HEK293 (cell line): ENCODE measurements at regions not wholly inside any gene's neighbourhood (a gene's known extent, or its start where the extent isn't known, plus 50 kb on each side); places are given as distances from the start of the nearest gene placed in this dataset.

Experiments
- CTCF ChIA-PET: fragments of 350-600 bp; formaldehyde crosslinking; extraction: SDS; loops from one replicate; lab custom pipeline; 2021; ENCODE audit warnings: antibody characterized with exemption; lab: Yijun Ruan, JAX
- POLR2A ChIA-PET: fragments of 300-600 bp; formaldehyde crosslinking; extraction: SDS; loops from one replicate; lab custom pipeline; 2020; ENCODE audit warnings: antibody characterized with exemption, inconsistent platforms; lab: Yijun Ruan, JAX
- H3K27ac ChIP-seq: fragments of 200-500 bp; sonication (Bioruptor generic); 2 replicates; pipeline ENCODE4 v1.5.1; 2014; ENCODE audit warnings: low read depth, low read length, control low read depth, inconsistent platforms; ENCODE audit errors: extremely low read depth
- H3K36me3 ChIP-seq, 2 experiments: fragments of 200-500 bp in 1 of 2; sonication (Bioruptor generic) in 1 of 2; 1 replicate in 1 of 2; 2 replicates in 1 of 2; pipeline ENCODE4 v1.5.1; 2014 to 2017; ENCODE audit warnings: inconsistent platforms in 2 of 2, low read length in 2 of 2; ENCODE audit not compliant: control insufficient read depth in 2 of 2, insufficient read depth in 1 of 2
- H3K4me1 ChIP-seq: fragments of 200-500 bp; sonication (Bioruptor generic); 2 replicates; pipeline ENCODE4 v1.5.1; 2014; ENCODE audit warnings: mild to moderate bottlenecking, low read length, inconsistent platforms; ENCODE audit not compliant: control insufficient read depth, insufficient read depth
- H3K4me3 ChIP-seq: 2 replicates; pipeline ENCODE4 v1.5.1; 2011; ENCODE audit warnings: low read depth, mild to moderate bottlenecking, control low read depth, low read length, moderate library complexity
- H3K9me3 ChIP-seq: fragments of 200-500 bp; sonication (Bioruptor generic); 2 replicates; pipeline ENCODE4 v1.5.1; 2014; ENCODE audit warnings: low read depth, low read length, inconsistent platforms; ENCODE audit not compliant: control insufficient read depth, insufficient read depth
- GLI2 ChIP-seq: fragments of 450-650 bp; formaldehyde crosslinking; IDR thresholded peaks from 2 replicates; pipeline ENCODE4; 2017; ENCODE audit warnings: missing biosample characterization, missing genetic modification characterization, low read depth, borderline replicate concordance
- GLIS1 ChIP-seq: fragments of 450-650 bp; formaldehyde crosslinking; IDR thresholded peaks from 2 replicates; pipeline ENCODE4 v1.5.1; 2016; ENCODE audit warnings: missing biosample characterization, missing genetic modification characterization
- KLF1 ChIP-seq: fragments of 450-650 bp; formaldehyde crosslinking; IDR thresholded peaks from 2 replicates; pipeline ENCODE4 v1.5.1; 2016; ENCODE audit warnings: missing biosample characterization, missing genetic modification characterization
- REPIN1 ChIP-seq: fragments of 450-650 bp; formaldehyde crosslinking; IDR thresholded peaks from 2 replicates; pipeline ENCODE4 v1.5.1; 2017; ENCODE audit warnings: missing biosample characterization, missing genetic modification characterization, low read depth
- ZBTB1 ChIP-seq: fragments of 450-650 bp; formaldehyde crosslinking; IDR thresholded peaks from 2 replicates; pipeline ENCODE4 v1.5.1; 2016; ENCODE audit warnings: missing biosample characterization, missing genetic modification characterization
- ZFP37 ChIP-seq: fragments of 450-650 bp; formaldehyde crosslinking; IDR thresholded peaks from 2 replicates; pipeline ENCODE4 v1.5.1; 2016; ENCODE audit warnings: missing biosample characterization, missing genetic modification characterization
- ZFP41 ChIP-seq: fragments of 450-650 bp; formaldehyde crosslinking; IDR thresholded peaks from 2 replicates; pipeline ENCODE4 v1.5.1; 2016; ENCODE audit warnings: missing biosample characterization, missing genetic modification characterization, borderline replicate concordance
- ZNF133 ChIP-seq: fragments of 450-650 bp; formaldehyde crosslinking; IDR thresholded peaks from 2 replicates; pipeline ENCODE4 v1.5.1; 2016; ENCODE audit warnings: missing biosample characterization, missing genetic modification characterization
- ZNF155 ChIP-seq: fragments of 450-650 bp; formaldehyde crosslinking; IDR thresholded peaks from 2 replicates; pipeline ENCODE4 v1.5.1; 2016; ENCODE audit warnings: missing biosample characterization, missing genetic modification characterization
- ZNF157 ChIP-seq: fragments of 450-650 bp; formaldehyde crosslinking; IDR thresholded peaks from 2 replicates; pipeline ENCODE4 v1.5.1; 2016; ENCODE audit warnings: missing biosample characterization, missing genetic modification characterization
- ZNF175 ChIP-seq: fragments of 450-650 bp; formaldehyde crosslinking; IDR thresholded peaks from 2 replicates; pipeline ENCODE4 v1.5.1; 2016; ENCODE audit warnings: missing biosample characterization, missing genetic modification characterization
- ZNF37A ChIP-seq: fragments of 450-650 bp; IDR thresholded peaks from 2 replicates; pipeline ENCODE4 v1.5.1; 2018; ENCODE audit warnings: missing biosample characterization, missing genetic modification characterization
- ZNF514 ChIP-seq: fragments of 450-650 bp; formaldehyde crosslinking; IDR thresholded peaks from 2 replicates; pipeline ENCODE4 v1.5.1; 2016; ENCODE audit warnings: missing biosample characterization, missing genetic modification characterization
- ZNF544 ChIP-seq: fragments of 450-650 bp; formaldehyde crosslinking; IDR thresholded peaks from 2 replicates; pipeline ENCODE4 v1.5.0; 2017; ENCODE audit warnings: missing biosample characterization, missing genetic modification characterization
- ZNF561 ChIP-seq: fragments of 450-650 bp; IDR thresholded peaks from 2 replicates; pipeline ENCODE4 v1.5.1; 2018; ENCODE audit warnings: missing biosample characterization, missing genetic modification characterization, borderline replicate concordance
- ZNF610 ChIP-seq: fragments of 450-650 bp; formaldehyde crosslinking; IDR thresholded peaks from 2 replicates; pipeline ENCODE4 v1.5.1; 2016; ENCODE audit warnings: missing biosample characterization, missing genetic modification characterization, borderline replicate concordance
- ZNF660 ChIP-seq: fragments of 450-650 bp; IDR thresholded peaks from 2 replicates; pipeline ENCODE4 v1.5.1; 2018; ENCODE audit warnings: missing biosample characterization, mild to moderate bottlenecking, missing genetic modification characterization
- ZNF830 ChIP-seq: fragments of 450-650 bp; IDR thresholded peaks from 2 replicates; pipeline ENCODE4 v1.5.0; 2018; ENCODE audit warnings: missing biosample characterization, missing genetic modification characterization, low read depth, mild to moderate bottlenecking, moderate library complexity
- TF ChIP-seq, protein P1 (sequence below): fragments of 450-650 bp; IDR thresholded peaks from 2 replicates; pipeline ENCODE4 v1.5.1; 2018; ENCODE audit warnings: missing biosample characterization, mild to moderate bottlenecking, missing genetic modification characterization
- TF ChIP-seq, protein P2 (sequence below): fragments of 450-650 bp; formaldehyde crosslinking; IDR thresholded peaks from 2 replicates; pipeline ENCODE4 v1.5.1; 2016; ENCODE audit warnings: missing biosample characterization, missing genetic modification characterization, borderline replicate concordance
- TF ChIP-seq, protein P3 (sequence below): fragments of 450-650 bp; formaldehyde crosslinking; IDR thresholded peaks from 2 replicates; pipeline ENCODE4 v1.5.1; 2016; ENCODE audit warnings: missing biosample characterization, missing genetic modification characterization
- TF ChIP-seq, protein P4 (sequence below): IDR thresholded peaks from 2 replicates; pipeline ENCODE4 v1.6.1; 2011; ENCODE audit warnings: mild to moderate bottlenecking, low read depth, low read length, borderline replicate concordance

DNA sequence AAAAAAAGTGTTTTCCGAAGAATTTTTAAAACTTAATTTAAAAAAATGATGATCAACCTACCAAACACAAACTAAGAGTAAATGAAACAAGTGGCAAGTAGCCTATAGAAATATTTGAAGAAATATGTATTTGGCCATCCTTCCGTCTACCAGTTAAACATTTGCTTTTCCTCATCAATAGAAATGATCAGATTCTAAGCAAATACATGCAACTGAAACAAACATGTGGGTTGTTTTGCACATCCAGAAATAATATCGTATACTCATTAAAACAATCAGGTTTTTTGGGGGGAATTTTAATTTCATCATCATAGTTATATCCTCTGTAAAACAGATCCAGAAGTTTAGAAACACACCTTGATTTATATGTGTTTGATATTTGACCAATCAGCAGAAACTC is 1011.7 kb downstream of the GATA3 start:
- POLR2A ChIA-PET = interaction anchor here (0.6 kb wide), 1 partner anchor 1040 kb away, joined by 3 read pairs; no protein-coding TSS in a partner anchor
- Histone ChIP-seq H3K27ac (no peak overlapping the region), H3K9me3 (no peaks in the 10 kb centered on the region), H3K4me1 (no peaks in the 10 kb centered on the region), H3K4me3 (no peak overlapping the region), H3K36me3 (no peaks in the 10 kb centered on the region)
- CTCF ChIA-PET = no interaction called here
- TF ChIP-seq, protein P1, sequence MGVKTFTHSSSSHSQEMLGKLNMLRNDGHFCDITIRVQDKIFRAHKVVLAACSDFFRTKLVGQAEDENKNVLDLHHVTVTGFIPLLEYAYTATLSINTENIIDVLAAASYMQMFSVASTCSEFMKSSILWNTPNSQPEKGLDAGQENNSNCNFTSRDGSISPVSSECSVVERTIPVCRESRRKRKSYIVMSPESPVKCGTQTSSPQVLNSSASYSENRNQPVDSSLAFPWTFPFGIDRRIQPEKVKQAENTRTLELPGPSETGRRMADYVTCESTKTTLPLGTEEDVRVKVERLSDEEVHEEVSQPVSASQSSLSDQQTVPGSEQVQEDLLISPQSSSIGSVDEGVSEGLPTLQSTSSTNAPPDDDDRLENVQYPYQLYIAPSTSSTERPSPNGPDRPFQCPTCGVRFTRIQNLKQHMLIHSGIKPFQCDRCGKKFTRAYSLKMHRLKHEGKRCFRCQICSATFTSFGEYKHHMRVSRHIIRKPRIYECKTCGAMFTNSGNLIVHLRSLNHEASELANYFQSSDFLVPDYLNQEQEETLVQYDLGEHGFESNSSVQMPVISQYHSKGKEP (tag by site-specific recombination) = no peak

GRCh38 chr10:9068003-9068402 is 1013.5 kb downstream of the GATA3 start:
- ChIA-PET CTCF (no interaction called here), POLR2A (no interaction called here)

GRCh38 chr10:9069136-9069535 is 1014.6 kb downstream of the GATA3 start:
- POLR2A ChIA-PET = no interaction called here
- no peaks in the 10 kb centered on the region for H3K36me3 ChIP-seq
- H3K4me3 ChIP-seq = no peak overlapping the region
- no peaks in the 10 kb centered on the region for H3K9me3 ChIP-seq
- no peak overlapping the region for H3K27ac ChIP-seq
- TF ChIP-seq ZNF544 (tag by site-specific recombination) = no peak
- no peak for TF ChIP-seq ZFP37 (tag by site-specific recombination)
- TF ChIP-seq REPIN1 (tag by site-specific recombination) = no peak
- no peak for TF ChIP-seq GLI2 (tag by site-specific recombination)
- TF ChIP-seq, all 188 proteins: peak for 0
- CTCF ChIA-PET = interaction anchor here (0.7 kb wide), 1 partner anchor 262 kb away, joined by 3 read pairs; no protein-coding TSS in a partner anchor
- no peaks in the 10 kb centered on the region for H3K4me1 ChIP-seq

More at GRCh38 chr10:9068003-9068402, 1013.5 kb downstream of the GATA3 start:
- TF ChIP-seq ZNF37A (tag by site-specific recombination) (no peak), ZFP41 (no peak), KLF1 (no peak), ZNF514 (tag by site-specific recombination) (no peak)
- TF ChIP-seq, protein P2, sequence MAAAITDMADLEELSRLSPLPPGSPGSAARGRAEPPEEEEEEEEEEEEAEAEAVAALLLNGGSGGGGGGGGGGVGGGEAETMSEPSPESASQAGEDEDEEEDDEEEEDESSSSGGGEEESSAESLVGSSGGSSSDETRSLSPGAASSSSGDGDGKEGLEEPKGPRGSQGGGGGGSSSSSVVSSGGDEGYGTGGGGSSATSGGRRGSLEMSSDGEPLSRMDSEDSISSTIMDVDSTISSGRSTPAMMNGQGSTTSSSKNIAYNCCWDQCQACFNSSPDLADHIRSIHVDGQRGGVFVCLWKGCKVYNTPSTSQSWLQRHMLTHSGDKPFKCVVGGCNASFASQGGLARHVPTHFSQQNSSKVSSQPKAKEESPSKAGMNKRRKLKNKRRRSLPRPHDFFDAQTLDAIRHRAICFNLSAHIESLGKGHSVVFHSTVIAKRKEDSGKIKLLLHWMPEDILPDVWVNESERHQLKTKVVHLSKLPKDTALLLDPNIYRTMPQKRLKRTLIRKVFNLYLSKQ (tag by site-specific recombination) = no peak
- TF ChIP-seq, protein P3, sequence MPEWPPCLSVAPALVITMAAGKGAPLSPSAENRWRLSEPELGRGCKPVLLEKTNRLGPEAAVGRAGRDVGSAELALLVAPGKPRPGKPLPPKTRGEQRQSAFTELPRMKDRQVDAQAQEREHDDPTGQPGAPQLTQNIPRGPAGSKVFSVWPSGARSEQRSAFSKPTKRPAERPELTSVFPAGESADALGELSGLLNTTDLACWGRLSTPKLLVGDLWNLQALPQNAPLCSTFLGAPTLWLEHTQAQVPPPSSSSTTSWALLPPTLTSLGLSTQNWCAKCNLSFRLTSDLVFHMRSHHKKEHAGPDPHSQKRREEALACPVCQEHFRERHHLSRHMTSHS (tag by site-specific recombination) = no peak
- no peak overlapping the region for H3K4me3 ChIP-seq
- no peaks in the 10 kb centered on the region for H3K9me3 ChIP-seq
- no peaks in the 10 kb centered on the region for H3K36me3 ChIP-seq
- H3K27ac ChIP-seq = no peak overlapping the region
- H3K4me1 ChIP-seq = no peaks in the 10 kb centered on the region

DNA sequence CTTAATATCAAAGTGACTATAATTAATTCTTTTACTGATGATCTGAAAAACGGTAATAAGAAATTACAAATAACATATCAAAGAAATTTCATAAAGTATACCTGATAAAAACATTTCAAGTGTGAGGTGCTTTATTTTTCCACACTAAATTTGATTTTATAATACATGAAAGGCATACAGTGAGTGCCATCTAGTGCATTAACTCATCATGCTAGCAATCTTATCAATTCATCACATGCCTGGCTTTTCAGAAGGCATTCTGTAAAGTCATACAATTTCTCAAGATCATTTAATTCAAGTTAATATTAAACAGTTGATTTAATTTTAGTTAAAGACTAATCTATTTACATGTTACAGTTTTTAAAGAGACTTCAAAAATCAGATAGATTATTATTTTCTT is 1020.9 kb downstream of the GATA3 start:
- POLR2A ChIA-PET = no interaction called here
- Histone ChIP-seq H3K27ac (no peak overlapping the region), H3K4me1 (no peaks in the 10 kb centered on the region), H3K4me3 (no peak overlapping the region), H3K9me3 (no peaks in the 10 kb centered on the region), H3K36me3 (no peaks in the 10 kb centered on the region)
- no peak for TF ChIP-seq ZNF830 (tag by site-specific recombination)
- no peak for TF ChIP-seq ZNF155 (tag by site-specific recombination)
- no peak for TF ChIP-seq ZNF561 (tag by site-specific recombination)
- TF ChIP-seq ZNF133 (tag by site-specific recombination) = no peak
- no peak for TF ChIP-seq ZNF175 (tag by site-specific recombination)
- TF ChIP-seq, protein P4, sequence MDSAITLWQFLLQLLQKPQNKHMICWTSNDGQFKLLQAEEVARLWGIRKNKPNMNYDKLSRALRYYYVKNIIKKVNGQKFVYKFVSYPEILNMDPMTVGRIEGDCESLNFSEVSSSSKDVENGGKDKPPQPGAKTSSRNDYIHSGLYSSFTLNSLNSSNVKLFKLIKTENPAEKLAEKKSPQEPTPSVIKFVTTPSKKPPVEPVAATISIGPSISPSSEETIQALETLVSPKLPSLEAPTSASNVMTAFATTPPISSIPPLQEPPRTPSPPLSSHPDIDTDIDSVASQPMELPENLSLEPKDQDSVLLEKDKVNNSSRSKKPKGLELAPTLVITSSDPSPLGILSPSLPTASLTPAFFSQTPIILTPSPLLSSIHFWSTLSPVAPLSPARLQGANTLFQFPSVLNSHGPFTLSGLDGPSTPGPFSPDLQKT = no peak
- TF ChIP-seq ZBTB1 (tag by site-specific recombination) = no peak
- no peak for TF ChIP-seq ZNF610
- no peak for TF ChIP-seq ZNF157 (tag by site-specific recombination)
- TF ChIP-seq GLIS1 (tag by site-specific recombination) = no peak
- TF ChIP-seq ZNF660 (tag by site-specific recombination) = no peak
- CTCF ChIA-PET = no interaction called here
